ENCODE measurements at regions not wholly inside any gene's neighbourhood (a gene's known extent, or its start where the extent isn't known, plus 50 kb on each side); places are given as distances from the start of the nearest gene placed in this dataset.

DNA sequence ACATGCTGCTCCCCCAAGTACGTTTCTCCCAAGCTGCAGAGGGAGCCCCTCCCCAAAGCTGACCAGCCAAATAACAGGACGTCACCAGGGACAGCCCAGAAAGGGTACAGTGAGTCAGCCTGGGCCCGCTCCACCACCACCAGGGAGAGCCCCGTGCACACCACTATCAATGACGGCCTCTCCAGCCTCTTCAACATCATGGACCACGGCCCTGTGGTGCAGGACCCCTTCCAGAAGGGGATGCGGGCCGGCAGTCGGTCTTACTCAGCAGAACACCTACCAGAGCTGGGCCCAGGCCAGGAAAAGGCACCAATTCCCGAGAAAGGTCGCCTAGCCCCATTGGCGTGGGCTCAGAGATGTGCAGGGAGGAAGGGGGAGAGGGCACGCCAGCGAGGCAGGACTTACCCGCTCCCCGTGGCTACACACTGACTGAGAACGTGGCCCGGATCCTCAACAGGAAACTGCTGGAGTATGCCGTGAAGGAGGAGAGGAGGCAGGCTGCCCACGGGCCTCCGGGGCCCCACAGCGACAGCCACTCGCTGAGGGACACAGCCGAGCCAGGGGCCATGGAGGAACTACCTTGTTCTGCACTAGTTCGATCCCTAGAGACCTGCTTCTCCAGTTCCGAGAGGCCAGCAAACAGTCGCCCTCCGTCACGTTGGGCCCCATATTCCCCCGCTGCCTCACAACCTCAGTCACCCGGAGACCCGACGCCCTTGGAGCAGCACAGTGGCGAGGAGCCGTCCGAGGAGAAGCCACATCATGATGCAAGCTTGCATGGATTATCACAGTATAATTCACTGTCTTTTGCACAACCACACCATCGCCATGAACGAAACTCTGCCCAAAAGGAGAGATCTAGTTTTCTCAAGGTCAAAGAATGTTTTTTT, 815.9 kb upstream of the KLHL1 start:
- no peaks in the 10 kb centered on the region for H3K4me1 ChIP-seq
- no peak overlapping the region for H3K27ac ChIP-seq
- H3K36me3 ChIP-seq = no peaks in the 10 kb centered on the region
- peak in 1 of 2 donors; percentile 71 for DNase-seq
- 85 to 91% methylated on average over 19 to 38 of the region's 38 CpGs for WGBS, 2 donors
- H3K9me3 ChIP-seq = no peaks in the 10 kb centered on the region
- peak; percentile 16 to 46 for ATAC-seq (ENCODE audit: low FRiP score in 2 of 2)
- no peak overlapping the region for H3K4me3 ChIP-seq
- H3K27me3 ChIP-seq = no peaks in the 10 kb centered on the region
- TF ChIP-seq EP300 (IDR thresholded peaks at IDR 0.05) (no peak), POLR2AphosphoS5 (IDR thresholded peaks at IDR 0.05) (no peak), POLR2A (IDR thresholded peaks at IDR 0.05) (no peak)
- TF ChIP-seq, protein P1, sequence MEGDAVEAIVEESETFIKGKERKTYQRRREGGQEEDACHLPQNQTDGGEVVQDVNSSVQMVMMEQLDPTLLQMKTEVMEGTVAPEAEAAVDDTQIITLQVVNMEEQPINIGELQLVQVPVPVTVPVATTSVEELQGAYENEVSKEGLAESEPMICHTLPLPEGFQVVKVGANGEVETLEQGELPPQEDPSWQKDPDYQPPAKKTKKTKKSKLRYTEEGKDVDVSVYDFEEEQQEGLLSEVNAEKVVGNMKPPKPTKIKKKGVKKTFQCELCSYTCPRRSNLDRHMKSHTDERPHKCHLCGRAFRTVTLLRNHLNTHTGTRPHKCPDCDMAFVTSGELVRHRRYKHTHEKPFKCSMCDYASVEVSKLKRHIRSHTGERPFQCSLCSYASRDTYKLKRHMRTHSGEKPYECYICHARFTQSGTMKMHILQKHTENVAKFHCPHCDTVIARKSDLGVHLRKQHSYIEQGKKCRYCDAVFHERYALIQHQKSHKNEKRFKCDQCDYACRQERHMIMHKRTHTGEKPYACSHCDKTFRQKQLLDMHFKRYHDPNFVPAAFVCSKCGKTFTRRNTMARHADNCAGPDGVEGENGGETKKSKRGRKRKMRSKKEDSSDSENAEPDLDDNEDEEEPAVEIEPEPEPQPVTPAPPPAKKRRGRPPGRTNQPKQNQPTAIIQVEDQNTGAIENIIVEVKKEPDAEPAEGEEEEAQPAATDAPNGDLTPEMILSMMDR (IDR thresholded peaks at IDR 0.05) = no peak

DNA sequence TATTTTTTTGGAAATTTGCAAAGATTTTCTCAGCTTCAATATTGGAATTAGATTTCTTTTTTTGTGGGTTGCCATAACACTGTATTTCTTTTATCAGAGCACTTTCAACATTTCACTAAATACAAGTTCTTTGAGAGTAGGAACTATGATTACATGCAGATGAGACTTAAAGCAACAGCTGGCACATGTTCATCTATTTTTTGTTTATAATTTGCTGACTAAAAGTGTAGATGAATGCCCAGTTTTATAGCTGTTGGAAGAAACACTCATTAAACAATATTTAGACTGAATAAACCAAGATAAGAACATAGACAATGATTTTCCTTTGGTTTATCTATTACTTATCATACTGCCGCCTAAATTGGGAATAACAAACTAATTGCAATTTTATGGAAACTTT, 803.0 kb upstream of the KLHL1 start:
- WGBS, 2 donors = 53 to 61% methylated on average over 1 of the region's 1 CpG
- H3K4me3 ChIP-seq = no peak overlapping the region
- H3K4me1 ChIP-seq = no peaks in the 10 kb centered on the region
- no peaks in the 10 kb centered on the region for H3K27me3 ChIP-seq
- ATAC-seq (ENCODE audit: low FRiP score in 2 of 2) (no peak), DNase-seq (no peak)
- no peaks in the 10 kb centered on the region for H3K36me3 ChIP-seq
- H3K9me3 ChIP-seq = no peaks in the 10 kb centered on the region
- no peak overlapping the region for H3K27ac ChIP-seq
- TF ChIP-seq, protein P1 (IDR thresholded peaks at IDR 0.05) = no peak
- no peak for TF ChIP-seq POLR2A (IDR thresholded peaks at IDR 0.05)
- TF ChIP-seq EP300 (IDR thresholded peaks at IDR 0.05) = no peak
- no peak for TF ChIP-seq POLR2AphosphoS5 (IDR thresholded peaks at IDR 0.05)

DNA sequence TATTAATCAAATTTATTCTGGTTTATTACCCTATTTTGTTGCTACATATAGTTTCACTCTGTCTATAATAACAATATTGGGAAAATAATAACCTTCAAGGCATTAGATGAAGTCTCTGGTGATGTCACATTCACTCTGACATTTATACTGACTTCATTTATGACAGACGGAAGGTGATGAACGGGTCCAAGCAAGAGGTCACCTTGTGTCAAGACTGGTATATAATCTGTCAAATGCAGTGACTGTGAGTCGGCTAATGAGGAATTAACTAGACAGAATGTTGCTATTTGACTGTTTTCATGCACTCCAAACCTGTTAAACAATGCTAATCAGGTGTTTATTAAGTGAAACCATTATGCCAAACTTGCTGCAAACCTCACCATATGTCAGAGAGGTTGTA, 800.5 kb upstream of the KLHL1 start:
- no peak for TF ChIP-seq POLR2A (IDR thresholded peaks at IDR 0.05)
- TF ChIP-seq EP300 (IDR thresholded peaks at IDR 0.05) = no peak
- no peak for TF ChIP-seq POLR2AphosphoS5 (IDR thresholded peaks at IDR 0.05)
- TF ChIP-seq, protein P1 (IDR thresholded peaks at IDR 0.05) = no peak
- Histone ChIP-seq H3K4me1 (no peaks in the 10 kb centered on the region), H3K27me3 (no peaks in the 10 kb centered on the region), H3K36me3 (no peaks in the 10 kb centered on the region), H3K4me3 (no peak overlapping the region), H3K9me3 (no peaks in the 10 kb centered on the region), H3K27ac (no peak overlapping the region)
- 69 to 76% methylated on average over 3 of the region's 3 CpGs for WGBS, 2 donors
- ATAC-seq (ENCODE audit: low FRiP score in 2 of 2) = no peak
- no peak for DNase-seq

DNA sequence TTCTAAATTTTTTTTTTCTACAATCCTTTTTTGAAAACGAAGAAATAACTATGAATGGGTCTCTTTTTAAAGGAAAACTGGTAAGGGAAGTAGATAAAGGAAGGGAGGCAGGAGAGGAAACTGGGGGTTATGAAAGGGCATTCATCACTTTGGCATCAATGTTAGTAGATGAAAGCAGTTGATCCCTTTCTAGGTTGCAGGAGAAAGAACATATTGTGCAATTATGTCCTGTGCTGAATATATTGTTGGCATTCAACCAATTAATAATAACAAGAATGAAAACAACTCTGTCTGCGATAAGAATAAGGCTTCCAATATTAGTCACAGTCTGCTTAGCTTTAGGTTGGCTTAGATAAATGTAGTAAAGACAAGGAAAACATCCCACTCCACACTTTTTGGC, 796.8 kb upstream of the KLHL1 start:
- 21 to 29% methylated on average over 2 of the region's 2 CpGs for WGBS, 2 donors

More for the DNA sequence above, 796.8 kb upstream of the KLHL1 start:
- H3K36me3 ChIP-seq = no peaks in the 10 kb centered on the region
- H3K9me3 ChIP-seq = no peaks in the 10 kb centered on the region
- no peak for DNase-seq
- H3K27ac ChIP-seq = no peak overlapping the region
- no peak overlapping the region for H3K4me3 ChIP-seq
- TF ChIP-seq POLR2AphosphoS5 (IDR thresholded peaks at IDR 0.05) (no peak), POLR2A (IDR thresholded peaks at IDR 0.05) (no peak), EP300 (IDR thresholded peaks at IDR 0.05) (no peak)
- TF ChIP-seq, protein P1 (IDR thresholded peaks at IDR 0.05) = no peak
- H3K4me1 ChIP-seq = no peaks in the 10 kb centered on the region
- no peaks in the 10 kb centered on the region for H3K27me3 ChIP-seq
- no peak for ATAC-seq (ENCODE audit: low FRiP score in 2 of 2)
